NT2/D1 (cell line): ENCODE measurements at regions not wholly inside any gene's neighbourhood (a gene's known extent, or its start where the extent isn't known, plus 50 kb on each side); places are given as distances from the start of the nearest gene placed in this dataset.

Source experiments
- SUZ12 ChIP-seq: IDR thresholded peaks from 2 replicates; pipeline ENCODE4 v1.6.1; 2011; ENCODE audit not compliant: insufficient read length, insufficient read depth; ENCODE audit errors: extremely low read depth
- YY1 ChIP-seq: IDR thresholded peaks from 2 replicates; pipeline ENCODE4 v1.6.1; 2011; ENCODE audit not compliant: insufficient read length, insufficient read depth
- ZNF274 ChIP-seq: IDR thresholded peaks from 2 replicates; pipeline ENCODE4 v1.6.1; 2011; ENCODE audit warnings: mild to moderate bottlenecking, low read depth, low read length

DNA sequence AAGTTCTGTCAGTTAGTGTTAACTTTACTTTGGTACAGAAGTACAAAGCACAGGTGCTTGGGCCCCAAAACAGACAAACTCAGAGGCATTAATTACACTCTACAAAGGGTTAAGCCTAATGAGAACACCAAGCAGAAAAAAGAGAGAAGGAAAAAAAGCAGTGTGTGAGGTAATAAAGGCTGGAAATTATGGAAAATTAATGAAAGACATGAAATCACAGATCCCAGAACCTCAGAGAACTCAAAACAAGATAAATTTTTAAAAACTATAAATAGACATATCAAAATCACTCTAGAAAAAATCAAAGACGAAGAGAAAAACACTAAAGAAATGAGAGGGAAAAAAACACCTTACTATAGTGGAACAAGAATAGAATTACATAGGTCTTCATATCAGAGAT, 354.2 kb upstream of the ADAMTS16 start:
- TF ChIP-seq ZNF274 = no peak
- TF ChIP-seq YY1 = no peak
- TF ChIP-seq SUZ12 = no peak
